Activated CD4-positive, alpha-beta T cell treated with anti-CD3 and anti-CD28 coated beads, Interleukin-2, amount 50 U/mL, for 24 hours (primary cell): ENCODE measurements at regions not wholly inside any gene's neighbourhood (a gene's known extent, or its start where the extent isn't known, plus 50 kb on each side); places are given as distances from the start of the nearest gene placed in this dataset.

ENCODE experiments used
- DNase-seq, 2 donors: peaks; one replicate each; pipeline ENCODE4 v3.0.0-alpha.2; 2020; ENCODE audit warnings: low read depth in 1 of 2, low spot score in 1 of 2

- DNase-seq: no peak
Observed at GRCh38 chr22:26993886-26994285, 336.5 kb downstream of the MIAT start.

- no peak for DNase-seq
Observed at GRCh38 chr22:26994801-26995200, 337.4 kb downstream of the MIAT start.

- DNase-seq: no peak
Observed at GRCh38 chr22:26995235-26995634, 337.8 kb downstream of the MIAT start.

- no peak for DNase-seq
Observed at GRCh38 chr22:26996154-26996553, 338.8 kb downstream of the MIAT start.

GRCh38 chr22:26998129-26998528 is 340.7 kb downstream of the MIAT start:
- DNase-seq: no peak

GRCh38 chr22:26998716-26999115 is 341.3 kb downstream of the MIAT start:
- DNase-seq: no peak

- DNase-seq: no peak
Observed at GRCh38 chr22:27003297-27003696, 345.9 kb downstream of the MIAT start.

GRCh38 chr22:27004434-27004833 is 347.0 kb downstream of the MIAT start:
- no peak for DNase-seq

- DNase-seq: no peak
Observed at GRCh38 chr22:27008454-27008853, 351.1 kb downstream of the MIAT start.

GRCh38 chr22:27011133-27011532 is 353.7 kb downstream of the MIAT start:
- DNase-seq: no peak

- no peak for DNase-seq
Observed at GRCh38 chr22:27011717-27012116, 354.3 kb downstream of the MIAT start.

GRCh38 chr22:27019827-27020226 is 362.4 kb downstream of the MIAT start:
- no peak for DNase-seq

GRCh38 chr22:27022274-27022895 is 365.0 kb downstream of the MIAT start:
- DNase-seq: no peak

GRCh38 chr22:27022896-27023361 is 365.5 kb downstream of the MIAT start:
- DNase-seq: no peak

GRCh38 chr22:27023591-27023990 is 366.2 kb downstream of the MIAT start:
- DNase-seq: no peak

- no peak for DNase-seq
Observed at GRCh38 chr22:27024982-27025381, 367.6 kb downstream of the MIAT start.

- DNase-seq: no peak
Observed at GRCh38 chr22:27028093-27028492, 370.7 kb downstream of the MIAT start.

GRCh38 chr22:27029584-27030130 is 372.3 kb downstream of the MIAT start:
- no peak for DNase-seq

GRCh38 chr22:27032091-27032761 is 374.8 kb downstream of the MIAT start:
- no peak for DNase-seq

- DNase-seq: no peak
Observed at GRCh38 chr22:27041745-27042310, 384.4 kb downstream of the MIAT start.

GRCh38 chr22:27043262-27043661 is 385.9 kb downstream of the MIAT start:
- no peak for DNase-seq
